Right lobe of liver (tissue), 6 donors: ENCODE measurements at regions not wholly inside any gene's neighbourhood (a gene's known extent, or its start where the extent isn't known, plus 50 kb on each side); places are given as distances from the start of the nearest gene placed in this dataset.
A peak's percentile ranks its signal among the peaks of the same experiment; 100 is the strongest.

ENCODE experiments used
- ATAC-seq, 4 donors: fragments of 200-7000 bp; cut with Tn5 transposase; one replicate each; pipeline ENCODE4 v1.9.1; 2020; ENCODE audit warnings: mild to moderate bottlenecking in 4 of 4, moderate library complexity in 4 of 4
- DNase-seq, 3 donors: peaks; one replicate each; pipeline ENCODE4 v3.0.0-alpha.2; 2020
- H3K27ac ChIP-seq, 3 donors: fragments of 200-600 bp; one replicate each; pipeline ENCODE4 v1.8.0; 2022
- H3K27me3 ChIP-seq, 2 donors: fragments of 200-600 bp; one replicate each; pipeline ENCODE4 v1.8.0; 2022
- H3K36me3 ChIP-seq, 4 donors: fragments of 200-600 bp; sonication (generic) in 1 of 4; one replicate each; pipeline versions ENCODE4 v1.5.1 to v1.8.0; 2017 to 2022; ENCODE audit warnings: control low read depth in 1 of 4
- H3K4me1 ChIP-seq, 4 donors: fragments of 200-600 bp; sonication (generic) in 1 of 4; one replicate each; pipeline versions ENCODE4 v1.5.1 to v1.8.0; 2017 to 2022; ENCODE audit warnings: control low read depth in 1 of 4
- H3K4me3 ChIP-seq, 3 donors: fragments of 200-600 bp; one replicate each; pipeline ENCODE4 v1.8.0; 2022
- H3K9me3 ChIP-seq, 4 donors: fragments of 200-600 bp; sonication (generic) in 1 of 4; one replicate each; pipeline versions ENCODE4 v1.5.1 to v1.8.0; 2017 to 2022; ENCODE audit warnings: control low read depth in 1 of 4
- POLR2A ChIP-seq: fragments of 450-650 bp; IDR thresholded peaks from one replicate; pipeline ENCODE4 v1.6.1; 2017; ENCODE audit warnings: antibody characterized with exemption, mild to moderate bottlenecking
- WGBS: methylation state at CpG from one replicate; pipeline ENCODE4 v1.1.6; 2018; ENCODE audit warnings: low coverage, low lambda C conversion rate; ENCODE audit not compliant: insufficient coverage; ENCODE audit errors: missing lambda C conversion rate; 5-methylcytosine and 5-hydroxymethylcytosine counted together
- intact Hi-C, 2 donors: fragments of 100-400 bp; cut with DNase I; formaldehyde crosslinking; loops; one replicate each; pipeline versions ENCODE4 v1.11.2 to v1.14.1; 2022
- TF ChIP-seq, protein P1 (sequence below), 4 donors: fragments of 200-600 bp in 3 of 4; fragments of 450-650 bp in 1 of 4; IDR thresholded peaks; one replicate each; pipeline versions ENCODE4 v1.5.1 to v1.8.0; 2016 to 2022; ENCODE audit warnings: antibody characterized with exemption in 4 of 4, mild to moderate bottlenecking in 2 of 4
- donor health status: DM: no; HTN: yes; CAD: no.
- donor health status: DM: no; HTN: no; CAD: no.
- donor health status: DM: no; HTN: no; CAD: no.
- donor health status: DM: no; HTN: yes; CAD: no.
- donor health status: DM: no; HTN: yes; CAD: no.

DNA sequence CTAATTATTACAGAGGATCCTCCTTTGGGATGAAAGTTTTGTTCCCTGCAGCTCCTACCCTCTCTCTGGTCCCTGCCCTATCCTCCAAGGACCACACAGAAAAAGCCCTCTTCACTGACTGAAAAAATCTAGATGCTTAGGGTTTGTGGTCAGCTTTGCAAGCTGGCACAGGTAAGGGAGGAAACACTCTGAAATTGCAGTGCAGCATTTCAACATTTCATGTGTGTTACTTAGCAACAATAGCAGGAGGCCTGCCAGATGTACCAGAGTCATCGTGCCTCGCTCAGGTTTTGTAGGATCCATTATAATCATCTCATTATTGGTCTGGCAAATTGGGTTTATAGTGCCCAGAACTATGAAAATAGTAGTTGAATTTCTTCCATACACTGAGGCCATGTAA is 109.5 kb downstream of the PALM2AKAP2 start:
- no peak for DNase-seq
- Histone ChIP-seq H3K27me3 (no peaks in the 10 kb centered on the region), H3K9me3 (no peaks in the 10 kb centered on the region), H3K36me3 (peaks cover 0 to 8% (median 0%) of the 10 kb centered on the region in 4 donors), H3K4me3 (no peak overlapping the region), H3K27ac (no peak overlapping the region), H3K4me1 (peaks cover 0 to 8% (median 0%) of the 10 kb centered on the region in 4 donors)
- no peak for TF ChIP-seq POLR2A
- TF ChIP-seq, protein P1, sequence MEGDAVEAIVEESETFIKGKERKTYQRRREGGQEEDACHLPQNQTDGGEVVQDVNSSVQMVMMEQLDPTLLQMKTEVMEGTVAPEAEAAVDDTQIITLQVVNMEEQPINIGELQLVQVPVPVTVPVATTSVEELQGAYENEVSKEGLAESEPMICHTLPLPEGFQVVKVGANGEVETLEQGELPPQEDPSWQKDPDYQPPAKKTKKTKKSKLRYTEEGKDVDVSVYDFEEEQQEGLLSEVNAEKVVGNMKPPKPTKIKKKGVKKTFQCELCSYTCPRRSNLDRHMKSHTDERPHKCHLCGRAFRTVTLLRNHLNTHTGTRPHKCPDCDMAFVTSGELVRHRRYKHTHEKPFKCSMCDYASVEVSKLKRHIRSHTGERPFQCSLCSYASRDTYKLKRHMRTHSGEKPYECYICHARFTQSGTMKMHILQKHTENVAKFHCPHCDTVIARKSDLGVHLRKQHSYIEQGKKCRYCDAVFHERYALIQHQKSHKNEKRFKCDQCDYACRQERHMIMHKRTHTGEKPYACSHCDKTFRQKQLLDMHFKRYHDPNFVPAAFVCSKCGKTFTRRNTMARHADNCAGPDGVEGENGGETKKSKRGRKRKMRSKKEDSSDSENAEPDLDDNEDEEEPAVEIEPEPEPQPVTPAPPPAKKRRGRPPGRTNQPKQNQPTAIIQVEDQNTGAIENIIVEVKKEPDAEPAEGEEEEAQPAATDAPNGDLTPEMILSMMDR (IDR thresholded peaks at IDR 0.05): no peak
- peak in 3 of 4 donors; percentile 26 to 40 (median 31) for ATAC-seq
- intact Hi-C loops: no loop called here
- 58% methylated on average over 2 of the region's 2 CpGs for WGBS

DNA sequence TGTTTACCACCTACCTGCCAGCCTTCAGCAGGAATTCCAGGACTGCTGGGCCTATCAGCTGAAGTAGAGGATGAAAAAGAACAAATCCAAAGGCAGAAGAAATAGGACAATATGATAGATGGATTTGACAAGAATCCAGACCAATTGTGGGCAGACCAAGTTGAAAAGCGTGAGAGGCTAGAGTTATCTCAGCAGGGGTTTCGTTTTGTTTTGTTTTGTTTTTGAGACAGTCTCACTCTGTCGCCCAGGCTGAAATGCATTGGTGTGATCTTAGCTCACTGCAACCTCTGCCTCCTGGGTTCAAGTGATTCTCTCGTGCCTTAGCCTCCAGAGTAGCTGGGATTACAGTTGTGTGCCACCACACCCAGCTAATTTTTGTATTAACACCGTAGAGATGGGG is 113.2 kb downstream of the PALM2AKAP2 start:
- Histone ChIP-seq H3K27ac (no peak overlapping the region), H3K36me3 (peaks cover 0 to 8% (median 0%) of the 10 kb centered on the region in 4 donors), H3K27me3 (no peaks in the 10 kb centered on the region), H3K4me1 (peaks cover 0 to under 1% (median 0%) of the 10 kb centered on the region in 4 donors), H3K4me3 (no peak overlapping the region), H3K9me3 (no peaks in the 10 kb centered on the region)
- WGBS: 88% methylated on average over 5 of the region's 5 CpGs
- ATAC-seq (no peak), DNase-seq (no peak)
- no peak for TF ChIP-seq POLR2A
- TF ChIP-seq, protein P1 (IDR thresholded peaks at IDR 0.05): no peak
- intact Hi-C loops: no loop called here

DNA sequence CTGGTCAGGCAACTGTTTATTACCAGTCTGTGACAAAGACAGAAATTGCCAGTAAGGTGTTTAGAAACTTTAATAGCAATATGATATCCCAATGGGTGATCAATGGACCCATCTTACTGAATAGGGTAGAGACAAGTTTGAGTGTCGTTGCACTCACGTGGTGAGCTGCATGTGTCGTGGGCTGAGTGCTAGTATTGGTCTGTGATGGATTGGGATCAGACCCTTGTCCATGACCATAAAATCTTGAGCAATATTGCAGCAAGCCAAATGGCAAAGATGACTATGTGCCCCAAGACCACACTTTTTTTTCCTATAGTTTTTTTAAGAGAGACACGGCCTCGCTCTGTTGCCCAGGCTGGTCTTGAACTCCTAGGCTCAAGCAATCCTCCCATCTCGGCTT is 114.5 kb downstream of the PALM2AKAP2 start:
- no peak for ATAC-seq
- H3K36me3 ChIP-seq: peaks cover 0 to 8% (median 0%) of the 10 kb centered on the region in 4 donors
- no peaks in the 10 kb centered on the region for H3K9me3 ChIP-seq
- TF ChIP-seq, protein P1 (IDR thresholded peaks at IDR 0.05): no peak
- TF ChIP-seq POLR2A: no peak
- intact Hi-C loops: no loop called here
- H3K4me3 ChIP-seq: no peak overlapping the region
- no peak overlapping the region for H3K27ac ChIP-seq
- H3K4me1 ChIP-seq: no peaks in the 10 kb centered on the region
- no peak for DNase-seq
- H3K27me3 ChIP-seq: no peaks in the 10 kb centered on the region
- 90% methylated on average over 6 of the region's 6 CpGs for WGBS

DNA sequence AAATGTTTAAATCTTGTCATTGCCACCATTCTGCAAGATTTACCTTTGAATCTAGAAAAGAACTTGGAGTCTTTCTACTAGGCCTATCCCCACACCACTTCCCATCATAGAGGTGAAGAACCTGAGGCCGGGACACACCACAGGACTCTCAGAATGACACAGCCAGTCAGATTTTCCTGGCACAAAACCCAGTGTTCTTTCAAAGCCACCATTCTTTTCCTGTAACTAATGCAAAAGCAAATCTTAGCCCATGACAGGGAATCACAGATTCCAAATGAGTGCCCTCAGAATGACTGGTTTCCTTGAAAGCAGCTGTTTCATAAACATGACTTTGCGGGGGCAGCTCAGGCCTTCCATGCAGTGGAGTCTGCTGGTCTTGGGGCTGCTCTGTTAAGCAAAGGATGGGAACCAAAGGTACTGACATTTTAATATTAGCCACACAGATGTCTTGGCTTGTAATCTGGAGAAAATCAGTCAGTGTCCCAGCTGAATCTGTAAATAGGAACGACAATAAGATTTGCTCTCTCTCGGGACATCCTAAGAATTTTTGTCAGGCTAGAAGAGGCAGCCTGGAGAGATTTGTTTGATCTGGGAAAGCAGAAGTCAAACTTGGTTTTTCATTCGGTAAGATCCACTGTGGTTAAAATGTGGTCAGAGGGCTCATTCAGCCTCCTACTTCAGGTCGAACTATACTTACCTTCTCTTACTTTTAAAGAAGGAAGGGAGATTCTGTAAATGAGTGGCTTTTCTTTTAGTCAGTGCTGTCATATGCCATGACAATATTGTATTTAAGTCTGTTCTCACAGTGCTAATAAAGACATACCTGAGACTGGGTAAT is 115.1 kb downstream of the PALM2AKAP2 start:
- peak in 1 of 4 donors; percentile 29 for ATAC-seq
- Histone ChIP-seq H3K36me3 (peaks cover 0 to 8% (median 0%) of the 10 kb centered on the region in 4 donors), H3K27ac (no peak overlapping the region), H3K4me3 (no peak overlapping the region), H3K27me3 (no peaks in the 10 kb centered on the region), H3K4me1 (no peaks in the 10 kb centered on the region), H3K9me3 (no peaks in the 10 kb centered on the region)
- WGBS: 58% methylated on average over 6 of the region's 6 CpGs
- intact Hi-C loops: no loop called here
- DNase-seq: no peak
- TF ChIP-seq, protein P1 (IDR thresholded peaks at IDR 0.05): no peak
- TF ChIP-seq POLR2A: no peak
